ENCODE measurements at regions not wholly inside any gene's neighbourhood (a gene's known extent, or its start where the extent isn't known, plus 50 kb on each side); places are given as distances from the start of the nearest gene placed in this dataset.
"Not testable (repeated sequence)": the region's sequence is repeated elsewhere in the genome, so short reads cannot be mapped to it uniquely, and the experiment has no call there.

GRCh38 chr13:54927538-54927937 is 1898.9 kb downstream of the OLFM4 start:
- no peak for DNase-seq

- DNase-seq, result no peak
These were observed 1899.5 kb downstream of the OLFM4 start for GRCh38 chr13:54928071-54928470.

- DNase-seq, result no peak
These were observed 1905.5 kb downstream of the OLFM4 start for GRCh38 chr13:54934121-54934520.

- no peak for DNase-seq
These were observed 1917.4 kb downstream of the OLFM4 start for GRCh38 chr13:54945973-54946372.

- DNase-seq, result no peak
These were observed 1921.1 kb downstream of the OLFM4 start for GRCh38 chr13:54949735-54950134.

- DNase-seq, result no peak
These were observed 1921.9 kb downstream of the OLFM4 start for GRCh38 chr13:54950546-54950945.

GRCh38 chr13:54953786-54954185 is 1925.2 kb downstream of the OLFM4 start:
- DNase-seq, result no peak

- no peak for DNase-seq
These were observed 1930.2 kb downstream of the OLFM4 start for GRCh38 chr13:54958781-54959180.

- no peak for DNase-seq
These were observed 1937.3 kb downstream of the OLFM4 start for GRCh38 chr13:54965881-54966280.

- no peak for DNase-seq
These were observed 1944.2 kb downstream of the OLFM4 start for GRCh38 chr13:54972838-54973237.

- DNase-seq, result no peak
These were observed 1947.1 kb downstream of the OLFM4 start for GRCh38 chr13:54975676-54976075.

GRCh38 chr13:54980651-54981050 is 1952.0 kb downstream of the OLFM4 start:
- DNase-seq, result no peak

- no peak for DNase-seq
These were observed 1960.8 kb downstream of the OLFM4 start for GRCh38 chr13:54989418-54989817.

- no peak for DNase-seq
These were observed 1970.8 kb downstream of the OLFM4 start for GRCh38 chr13:54999399-54999907.

- DNase-seq, result no peak
These were observed 1971.4 kb downstream of the OLFM4 start for GRCh38 chr13:55000043-55000442.

- no peak for DNase-seq
These were observed 1972.2 kb downstream of the OLFM4 start for GRCh38 chr13:55000844-55001243.

- no peak for DNase-seq
These were observed 1973.3 kb downstream of the OLFM4 start for GRCh38 chr13:55001881-55002280.

- no peak for DNase-seq
These were observed 1979.1 kb downstream of the OLFM4 start for GRCh38 chr13:55007681-55008080.

GRCh38 chr13:55013051-55013450 is 1984.4 kb downstream of the OLFM4 start:
- DNase-seq, result no peak

GRCh38 chr13:55029280-55029679 is 2000.7 kb downstream of the OLFM4 start:
- DNase-seq, result no peak

- DNase-seq, result no peak
These were observed 2009.6 kb downstream of the OLFM4 start for GRCh38 chr13:55038230-55038629.

- not testable (repeated sequence) for DNase-seq
These were observed 2025.4 kb downstream of the OLFM4 start for GRCh38 chr13:55053891-55054550.

- DNase-seq, result not testable (repeated sequence)
These were observed 2027.1 kb downstream of the OLFM4 start for GRCh38 chr13:55055666-55056065.

- DNase-seq, result no peak
These were observed 2034.0 kb downstream of the OLFM4 start for GRCh38 chr13:55062662-55063061.

- no peak for DNase-seq
These were observed 2039.3 kb downstream of the OLFM4 start for GRCh38 chr13:55067946-55068345.

Data from CD4-positive, alpha-beta T cell treated with Interleukin-12 subunit alpha and Interleukin-12 subunit beta, for 1 hour (primary cell).